Epithelial cell of proximal tubule (primary cell): ENCODE measurements at regions not wholly inside any gene's neighbourhood (a gene's known extent, or its start where the extent isn't known, plus 50 kb on each side); places are given as distances from the start of the nearest gene placed in this dataset.

ENCODE experiments used
- DNase-seq: peaks from one replicate; pipeline ENCODE4 v3.0.0-alpha.2; 2011; ENCODE audit warnings: low read depth
- H3K4me3 ChIP-seq: 2 replicates; pipeline ENCODE4 v1.5.1; 2011; ENCODE audit warnings: low read depth, mild to moderate bottlenecking, low read length
- TF ChIP-seq, protein P1 (sequence below): conservative IDR thresholded peaks from 2 replicates; pipeline ENCODE4 v1.5.1; 2012; ENCODE audit warnings: low read depth, mild to moderate bottlenecking, low read length

DNA sequence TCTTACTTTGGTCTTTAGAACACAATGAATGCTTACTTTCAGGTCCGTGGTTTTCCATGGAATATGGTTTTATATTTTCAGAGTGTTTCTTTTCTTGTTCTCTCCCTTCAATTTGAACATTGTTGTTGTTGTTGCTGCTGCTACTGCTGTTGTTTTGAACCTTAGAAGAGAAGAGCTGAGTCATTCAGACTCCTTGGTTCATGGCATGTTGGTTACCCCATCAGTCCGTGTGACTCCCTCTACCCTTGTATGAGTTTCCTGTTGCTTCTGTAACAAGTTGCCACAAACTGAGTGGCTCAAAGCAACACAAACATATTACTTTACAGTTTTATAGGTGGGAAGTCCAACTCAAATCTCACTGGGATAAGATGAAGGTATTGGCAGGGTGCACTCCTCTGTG is 511.0 kb downstream of the INSC start:
- DNase-seq, result no peak
- TF ChIP-seq, protein P1, sequence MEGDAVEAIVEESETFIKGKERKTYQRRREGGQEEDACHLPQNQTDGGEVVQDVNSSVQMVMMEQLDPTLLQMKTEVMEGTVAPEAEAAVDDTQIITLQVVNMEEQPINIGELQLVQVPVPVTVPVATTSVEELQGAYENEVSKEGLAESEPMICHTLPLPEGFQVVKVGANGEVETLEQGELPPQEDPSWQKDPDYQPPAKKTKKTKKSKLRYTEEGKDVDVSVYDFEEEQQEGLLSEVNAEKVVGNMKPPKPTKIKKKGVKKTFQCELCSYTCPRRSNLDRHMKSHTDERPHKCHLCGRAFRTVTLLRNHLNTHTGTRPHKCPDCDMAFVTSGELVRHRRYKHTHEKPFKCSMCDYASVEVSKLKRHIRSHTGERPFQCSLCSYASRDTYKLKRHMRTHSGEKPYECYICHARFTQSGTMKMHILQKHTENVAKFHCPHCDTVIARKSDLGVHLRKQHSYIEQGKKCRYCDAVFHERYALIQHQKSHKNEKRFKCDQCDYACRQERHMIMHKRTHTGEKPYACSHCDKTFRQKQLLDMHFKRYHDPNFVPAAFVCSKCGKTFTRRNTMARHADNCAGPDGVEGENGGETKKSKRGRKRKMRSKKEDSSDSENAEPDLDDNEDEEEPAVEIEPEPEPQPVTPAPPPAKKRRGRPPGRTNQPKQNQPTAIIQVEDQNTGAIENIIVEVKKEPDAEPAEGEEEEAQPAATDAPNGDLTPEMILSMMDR, result no peak
- H3K4me3 ChIP-seq, result no peak overlapping the region

- DNase-seq, result peak; percentile 52
- TF ChIP-seq, protein P1, result no peak
- H3K4me3 ChIP-seq, result no peak overlapping the region
These were observed 512.8 kb downstream of the INSC start for GRCh38 chr11:15627560-15627959.

- H3K4me3 ChIP-seq, result no peak overlapping the region
- DNase-seq, result no peak
- TF ChIP-seq, protein P1, result peak; percentile 62
These were observed 515.1 kb downstream of the INSC start for GRCh38 chr11:15629690-15630321.

GRCh38 chr11:15630896-15631295 is 516.2 kb downstream of the INSC start:
- TF ChIP-seq, protein P1, result no peak
- no peak for DNase-seq
- no peak overlapping the region for H3K4me3 ChIP-seq

DNA sequence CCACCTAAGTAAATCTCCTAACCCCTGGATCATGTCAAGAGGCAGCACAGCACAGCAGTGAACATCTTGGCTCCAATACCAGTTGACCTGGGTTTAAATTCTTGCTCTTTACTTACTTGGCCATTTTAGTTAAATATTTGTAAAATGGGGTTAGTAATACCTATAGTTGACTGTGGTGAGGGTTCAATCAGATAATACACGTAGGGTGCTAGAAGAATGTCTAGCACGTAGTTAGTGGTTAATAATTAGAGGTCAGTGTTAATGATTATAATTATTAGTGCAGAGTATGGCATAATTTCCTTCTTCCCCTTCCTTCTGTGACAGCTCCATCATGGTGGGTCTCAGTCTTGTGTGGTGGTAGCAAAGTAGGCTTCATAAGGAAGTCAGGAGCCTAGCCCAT is 520.8 kb downstream of the INSC start:
- DNase-seq, result no peak
- TF ChIP-seq, protein P1, result no peak
- no peak overlapping the region for H3K4me3 ChIP-seq

GRCh38 chr11:15636521-15637089 is 521.9 kb downstream of the INSC start:
- H3K4me3 ChIP-seq, result no peak overlapping the region
- TF ChIP-seq, protein P1, result no peak
- DNase-seq, result no peak

DNA sequence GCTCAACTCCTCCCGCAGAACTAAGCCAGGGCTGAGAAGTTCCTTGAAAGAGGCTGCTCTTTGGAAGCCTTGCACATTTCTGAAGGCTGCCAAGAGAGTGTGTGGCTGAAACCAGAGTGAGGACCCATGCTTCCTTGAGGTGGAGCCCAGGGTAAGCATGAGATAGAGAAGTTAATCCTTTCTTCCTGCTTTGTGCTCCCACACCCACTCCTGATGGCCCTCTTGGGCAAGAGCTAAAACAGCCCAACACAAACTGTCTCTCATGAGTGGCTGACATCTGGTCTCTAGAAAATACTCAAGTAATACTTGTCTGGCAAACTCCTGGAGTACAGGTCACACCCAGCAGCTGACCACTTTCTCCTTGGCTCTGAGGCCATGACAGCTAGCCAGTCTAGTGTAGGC is 523.7 kb downstream of the INSC start:
- TF ChIP-seq, protein P1, result no peak
- no peak overlapping the region for H3K4me3 ChIP-seq
- no peak for DNase-seq
